Colon (tissue), 2 donors: ENCODE measurements at regions not wholly inside any gene's neighbourhood (a gene's known extent, or its start where the extent isn't known, plus 50 kb on each side); places are given as distances from the start of the nearest gene placed in this dataset.
"Not testable (repeated sequence)": the region's sequence is repeated elsewhere in the genome, so short reads cannot be mapped to it uniquely, and the experiment has no call there.

Experiments
- FAIRE-seq: peaks from 2 replicates; lab custom pipeline; 2012; peaks lifted over from hg19 to GRCh38; lab: Jason Lieb, UNC
- donor health status: control.
- donor health status: control.

GRCh38 chr10:21290499-21291160 is 234.9 kb downstream of the SKIDA1 start:
- no peak for FAIRE-seq

DNA sequence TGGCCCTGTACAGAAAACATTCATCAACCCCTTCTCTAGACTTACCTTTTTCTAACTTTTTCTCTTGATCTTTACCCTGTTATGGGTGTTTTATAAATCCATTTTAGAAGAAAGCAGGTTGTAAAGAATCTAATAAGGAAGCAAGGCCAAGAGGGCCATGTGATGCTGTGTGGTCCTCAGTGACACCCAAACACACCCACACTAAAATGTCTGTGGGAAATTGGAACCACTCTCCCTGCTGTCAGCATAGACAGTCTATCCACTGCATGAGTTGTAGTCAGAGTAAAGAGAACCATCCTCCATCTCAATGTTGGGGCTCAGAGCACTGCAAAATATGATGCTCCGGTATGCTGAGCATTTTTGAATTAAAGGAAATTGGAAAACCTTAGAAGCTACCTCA is 235.5 kb downstream of the SKIDA1 start:
- no peak for FAIRE-seq

- no peak for FAIRE-seq
Observed at GRCh38 chr10:21289271-21289670, 236.2 kb downstream of the SKIDA1 start.

GRCh38 chr10:21285742-21286331 is 239.6 kb downstream of the SKIDA1 start:
- FAIRE-seq = no peak

GRCh38 chr10:21285207-21285606 is 240.3 kb downstream of the SKIDA1 start:
- no peak for FAIRE-seq

DNA sequence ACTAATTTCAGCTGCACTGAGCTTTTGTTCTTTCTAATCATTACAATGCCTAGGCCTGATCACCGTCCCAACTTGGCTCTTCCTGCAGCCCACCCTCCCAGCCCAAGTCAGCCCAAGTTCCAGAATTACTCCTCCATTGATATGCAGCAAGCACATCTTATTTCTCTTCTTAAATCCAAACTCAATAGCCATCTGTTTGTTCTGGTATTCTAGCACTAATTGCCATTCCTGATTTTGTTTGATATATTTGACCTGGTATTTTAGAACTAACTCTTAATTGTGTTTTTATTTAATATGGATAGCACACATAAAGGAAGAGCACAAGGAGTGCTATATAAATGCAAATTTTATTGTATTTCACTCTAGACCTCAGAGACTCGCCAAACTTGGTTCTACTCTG is 241.2 kb downstream of the SKIDA1 start:
- no peak for FAIRE-seq

DNA sequence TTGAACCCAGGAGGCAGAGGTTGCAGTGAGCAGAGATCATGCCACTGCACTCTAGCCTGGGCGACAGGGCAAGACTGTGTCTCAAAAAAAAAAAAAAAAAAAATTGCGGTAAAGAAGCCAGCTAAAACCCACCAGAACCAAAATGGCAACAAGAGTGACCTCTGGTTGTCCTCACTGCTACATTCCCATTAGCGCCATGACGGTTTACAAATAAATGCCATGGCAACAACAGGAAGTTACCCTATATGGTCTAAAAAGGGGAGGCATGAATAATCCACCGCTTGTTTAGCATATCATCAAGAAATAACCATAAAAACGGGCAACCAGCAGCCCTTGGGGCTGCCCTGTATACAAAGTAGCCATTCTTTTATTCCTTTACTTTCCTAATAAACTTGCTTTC is 242.4 kb downstream of the SKIDA1 start:
- not testable (repeated sequence) for FAIRE-seq

- FAIRE-seq = no peak
Observed at GRCh38 chr10:21281765-21282484, 243.6 kb downstream of the SKIDA1 start.

GRCh38 chr10:21280971-21281572 is 244.4 kb downstream of the SKIDA1 start:
- FAIRE-seq = no peak

DNA sequence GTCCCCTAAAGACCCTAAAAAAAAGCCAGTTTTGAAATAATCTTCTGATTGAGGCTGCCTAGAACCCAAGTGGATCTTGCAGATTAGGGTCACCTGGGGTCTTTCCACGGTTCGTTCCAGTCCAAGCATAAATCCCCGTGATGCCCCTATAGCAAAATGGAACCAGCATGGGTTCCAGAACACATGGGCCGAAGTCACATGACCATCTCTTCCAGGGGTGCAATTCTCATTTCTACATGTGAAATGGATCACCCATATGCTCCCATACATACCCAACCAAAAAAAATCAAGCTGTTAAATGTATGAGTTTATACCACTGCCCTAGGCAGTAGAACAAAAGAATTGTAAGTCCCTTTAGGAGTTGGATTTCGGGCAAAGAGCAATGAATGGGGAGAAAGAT is 245.4 kb downstream of the SKIDA1 start:
- no peak for FAIRE-seq

DNA sequence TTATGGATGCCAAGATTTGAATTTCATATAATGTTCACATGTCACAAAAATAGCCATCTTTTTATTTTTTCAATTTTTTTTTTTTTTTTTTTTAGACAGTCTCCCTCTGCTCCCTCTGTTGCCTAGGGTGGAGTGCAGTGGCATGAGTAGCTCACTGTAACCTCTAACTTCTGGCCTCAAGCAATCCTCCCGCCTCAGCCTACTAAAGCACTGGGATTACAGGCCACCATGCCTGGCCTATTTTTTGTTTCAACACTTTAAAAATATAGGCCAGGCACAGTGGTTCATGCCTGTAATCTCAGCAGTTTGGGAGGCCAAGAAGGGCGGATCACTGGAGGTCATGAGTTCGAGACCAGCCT is 246.3 kb downstream of the SKIDA1 start:
- FAIRE-seq = no peak

GRCh38 chr10:21278491-21279216 is 246.8 kb downstream of the SKIDA1 start:
- FAIRE-seq = no peak

- no peak for FAIRE-seq
Observed at GRCh38 chr10:21273400-21273968, 252.0 kb downstream of the SKIDA1 start.

- no peak for FAIRE-seq
Observed at GRCh38 chr10:21272643-21273399, 252.7 kb downstream of the SKIDA1 start.

DNA sequence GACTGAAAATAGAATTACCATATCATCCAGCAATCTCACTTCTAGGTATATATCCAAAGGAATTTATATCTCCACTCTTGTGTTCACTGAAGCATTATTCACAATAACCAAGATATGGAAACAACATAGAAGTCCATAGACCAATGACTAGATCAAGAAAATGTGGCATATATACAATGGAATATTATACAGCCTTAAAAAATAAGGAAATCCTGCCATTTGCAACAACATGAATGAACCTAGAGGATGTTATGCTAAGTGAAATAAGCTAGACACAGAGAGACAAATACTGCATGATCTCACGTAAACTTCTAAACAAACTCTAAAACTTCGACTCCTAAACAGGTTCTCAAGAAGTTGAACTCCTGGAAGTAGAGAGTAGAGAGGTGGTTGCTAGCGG is 254.5 kb downstream of the SKIDA1 start:
- FAIRE-seq = no peak

DNA sequence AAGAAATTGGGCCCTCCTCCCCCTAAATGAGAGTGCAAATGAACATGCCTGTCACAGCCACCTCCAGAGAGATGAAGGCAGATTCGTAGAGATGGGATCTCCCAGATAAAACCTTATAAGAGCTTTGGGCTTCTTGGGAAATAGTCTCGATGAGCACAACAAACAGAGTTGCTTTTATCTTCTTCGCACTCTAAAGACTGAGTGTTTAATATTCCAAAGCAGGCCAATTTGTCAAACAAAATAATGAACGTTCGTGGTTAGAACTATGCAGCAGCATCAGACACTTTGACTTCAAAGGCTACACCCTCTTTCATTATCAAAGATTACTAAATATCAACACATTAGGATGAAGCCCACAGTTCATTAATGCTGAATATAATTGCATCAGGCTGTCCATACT is 256.2 kb downstream of the SKIDA1 start:
- no peak for FAIRE-seq

- FAIRE-seq = no peak
Observed at GRCh38 chr10:21265622-21266021, 259.9 kb downstream of the SKIDA1 start.

GRCh38 chr10:21264271-21264670 is 261.2 kb downstream of the SKIDA1 start:
- FAIRE-seq = no peak

DNA sequence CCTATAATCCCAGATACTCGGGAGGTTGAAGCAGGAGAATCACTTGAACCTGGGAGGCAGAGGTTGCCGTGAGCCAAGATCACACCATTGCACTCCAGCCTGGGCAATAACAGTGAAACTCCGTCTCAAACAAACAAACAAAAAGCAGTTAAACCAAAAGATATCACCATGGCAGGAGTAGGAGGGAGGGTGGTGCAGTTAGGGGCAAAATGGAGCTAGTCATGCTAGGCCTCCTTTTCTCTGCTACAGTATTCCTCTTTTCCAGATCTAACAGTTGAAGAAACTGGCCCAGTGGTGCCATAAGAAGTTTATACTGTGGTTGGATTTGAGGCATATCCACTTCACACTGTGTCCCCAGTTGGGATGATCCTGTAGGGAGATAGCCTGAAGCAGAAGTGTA is 261.6 kb downstream of the SKIDA1 start:
- no peak for FAIRE-seq

DNA sequence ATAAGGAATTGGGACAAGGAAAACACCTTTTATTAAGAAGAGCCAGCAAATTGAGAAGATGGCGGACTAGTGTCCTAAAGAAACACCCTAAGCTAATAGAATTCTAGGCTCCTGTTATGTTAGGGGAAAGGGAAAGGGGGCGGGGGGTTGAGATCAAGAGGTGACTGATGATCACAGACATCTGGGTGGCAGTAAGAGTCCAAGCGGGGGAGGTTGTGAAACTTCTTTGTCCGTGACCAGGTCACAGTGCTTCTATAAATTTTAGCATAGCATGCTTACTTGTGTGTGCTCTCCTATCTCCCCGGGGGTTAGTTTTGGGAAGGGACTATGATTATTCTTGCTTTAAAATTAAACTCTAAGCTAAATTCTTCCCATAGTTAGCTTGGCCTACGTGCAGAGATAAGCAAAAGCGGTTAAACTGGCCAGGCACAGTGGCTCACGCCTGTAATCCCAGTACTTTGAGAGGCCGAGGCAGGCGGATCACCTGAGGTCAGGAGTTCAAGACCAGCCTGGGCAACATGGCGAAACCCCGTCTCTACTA is 262.1 kb downstream of the SKIDA1 start:
- FAIRE-seq = no peak

- FAIRE-seq = no peak
Observed at GRCh38 chr10:21261842-21262294, 263.6 kb downstream of the SKIDA1 start.
